ENCODE measurements at regions not wholly inside any gene's neighbourhood (a gene's known extent, or its start where the extent isn't known, plus 50 kb on each side); places are given as distances from the start of the nearest gene placed in this dataset.
"Not testable (repeated sequence)": the region's sequence is repeated elsewhere in the genome, so short reads cannot be mapped to it uniquely, and the experiment has no call there.

GRCh38 chrX:131356725-131357124, 67.6 kb upstream of the IGSF1 start:
- no peak for DNase-seq

- no peak for DNase-seq
Measured at GRCh38 chrX:131359611-131360010, 70.5 kb upstream of the IGSF1 start.

- DNase-seq, result peak in 1 of 3 experiments; percentile 49
Measured at GRCh38 chrX:131365766-131366165, 76.7 kb upstream of the IGSF1 start.

GRCh38 chrX:131366407-131366806, 77.3 kb upstream of the IGSF1 start:
- peak in 1 of 3 experiments; percentile 16 for DNase-seq

GRCh38 chrX:131388293-131388692, 99.2 kb upstream of the IGSF1 start:
- DNase-seq, result no peak

GRCh38 chrX:131392666-131393065, 103.6 kb upstream of the IGSF1 start:
- DNase-seq, result no peak

GRCh38 chrX:131393426-131393825, 104.3 kb upstream of the IGSF1 start:
- DNase-seq, result peak in 1 of 3 experiments; percentile 58

- DNase-seq, result no peak
Measured at GRCh38 chrX:131394384-131394783, 105.3 kb upstream of the IGSF1 start.

- no peak for DNase-seq
Measured at GRCh38 chrX:131397891-131398290, 108.8 kb upstream of the IGSF1 start.

GRCh38 chrX:131399678-131400428, 110.7 kb upstream of the IGSF1 start:
- DNase-seq, result no peak

- no peak for DNase-seq
Measured at GRCh38 chrX:131402124-131402811, 113.2 kb upstream of the IGSF1 start.

GRCh38 chrX:131405497-131405896, 116.4 kb upstream of the IGSF1 start:
- DNase-seq, result no peak

GRCh38 chrX:131424895-131425294, 119.0 kb upstream of the OR13H1 start:
- DNase-seq, result no peak

- not testable (repeated sequence) for DNase-seq
Measured at GRCh38 chrX:131430465-131430864, 113.4 kb upstream of the OR13H1 start.

GRCh38 chrX:131441033-131441432, 102.8 kb upstream of the OR13H1 start:
- no peak for DNase-seq

GRCh38 chrX:131445955-131446354, 97.9 kb upstream of the OR13H1 start:
- no peak for DNase-seq

- not testable (repeated sequence) for DNase-seq
Measured at GRCh38 chrX:131461855-131462254, 82.0 kb upstream of the OR13H1 start.

GRCh38 chrX:131473809-131474208, 70.1 kb upstream of the OR13H1 start:
- DNase-seq, result not testable (repeated sequence)

GRCh38 chrX:131477498-131477897, 66.4 kb upstream of the OR13H1 start:
- peak in 2 of 3 experiments; percentile 4 to 52 for DNase-seq

Data from NCI-H1417 (cell line).